HL-60 (cell line): ENCODE measurements at regions not wholly inside any gene's neighbourhood (a gene's known extent, or its start where the extent isn't known, plus 50 kb on each side); places are given as distances from the start of the nearest gene placed in this dataset.

Experiments
- GABPA ChIP-seq: IDR thresholded peaks from 2 replicates; pipeline ENCODE4 v1.6.1; 2012; ENCODE audit warnings: low read depth
- POLR2AphosphoS5 ChIP-seq: IDR thresholded peaks from 2 replicates; pipeline ENCODE4 v1.6.1; 2012; ENCODE audit warnings: low read depth
- SPI1 ChIP-seq: IDR thresholded peaks from 2 replicates; pipeline ENCODE4 v1.6.1; 2012; ENCODE audit warnings: low read depth, mild to moderate bottlenecking, borderline replicate concordance
- TF ChIP-seq, protein P1 (sequence below): IDR thresholded peaks from one replicate; pipeline ENCODE4 v1.5.1; 2011; ENCODE audit warnings: low read length, control low read depth, inconsistent platforms; ENCODE audit not compliant: insufficient read depth
- TF ChIP-seq, protein P2 (sequence below): IDR thresholded peaks from 2 replicates; pipeline ENCODE4 v1.6.1; 2012; ENCODE audit warnings: low read depth; ENCODE audit not compliant: insufficient replicate concordance

DNA sequence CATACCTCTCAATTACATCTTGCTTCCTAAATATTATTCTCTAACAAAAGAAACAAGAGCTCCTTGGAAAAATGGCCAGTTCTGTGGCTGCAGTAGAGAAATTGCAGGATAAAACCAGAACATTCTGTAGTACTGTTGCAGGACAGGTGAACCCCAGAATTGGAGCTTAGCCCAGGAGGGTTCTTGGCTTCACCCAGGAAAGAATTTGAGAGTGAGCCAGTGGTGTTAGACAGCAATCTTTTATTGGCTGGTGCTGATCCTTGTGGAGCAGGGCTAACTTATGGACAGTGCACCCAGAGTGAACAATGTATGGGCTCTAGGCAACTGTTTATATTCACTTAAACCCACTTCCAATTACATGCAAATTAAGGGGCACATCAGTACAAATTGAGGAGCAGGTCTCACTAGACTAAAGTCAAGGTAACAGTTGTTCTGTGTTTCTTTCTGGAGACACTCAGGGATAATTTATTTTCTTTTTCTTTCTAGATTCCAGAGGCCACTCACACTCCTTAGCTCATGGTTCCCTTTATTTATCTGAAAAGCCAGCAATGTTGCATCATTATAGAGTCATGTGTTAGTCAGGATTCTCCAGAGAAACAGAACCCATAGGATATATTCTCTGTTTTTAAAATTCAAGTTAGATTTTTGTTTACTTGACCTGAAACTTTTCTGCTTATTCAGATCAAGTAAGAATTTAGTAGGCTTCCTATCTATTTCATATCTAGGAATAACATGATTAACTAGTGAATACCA lies 348.1 kb downstream of the CCDC85A start:
- TF ChIP-seq, protein P1, sequence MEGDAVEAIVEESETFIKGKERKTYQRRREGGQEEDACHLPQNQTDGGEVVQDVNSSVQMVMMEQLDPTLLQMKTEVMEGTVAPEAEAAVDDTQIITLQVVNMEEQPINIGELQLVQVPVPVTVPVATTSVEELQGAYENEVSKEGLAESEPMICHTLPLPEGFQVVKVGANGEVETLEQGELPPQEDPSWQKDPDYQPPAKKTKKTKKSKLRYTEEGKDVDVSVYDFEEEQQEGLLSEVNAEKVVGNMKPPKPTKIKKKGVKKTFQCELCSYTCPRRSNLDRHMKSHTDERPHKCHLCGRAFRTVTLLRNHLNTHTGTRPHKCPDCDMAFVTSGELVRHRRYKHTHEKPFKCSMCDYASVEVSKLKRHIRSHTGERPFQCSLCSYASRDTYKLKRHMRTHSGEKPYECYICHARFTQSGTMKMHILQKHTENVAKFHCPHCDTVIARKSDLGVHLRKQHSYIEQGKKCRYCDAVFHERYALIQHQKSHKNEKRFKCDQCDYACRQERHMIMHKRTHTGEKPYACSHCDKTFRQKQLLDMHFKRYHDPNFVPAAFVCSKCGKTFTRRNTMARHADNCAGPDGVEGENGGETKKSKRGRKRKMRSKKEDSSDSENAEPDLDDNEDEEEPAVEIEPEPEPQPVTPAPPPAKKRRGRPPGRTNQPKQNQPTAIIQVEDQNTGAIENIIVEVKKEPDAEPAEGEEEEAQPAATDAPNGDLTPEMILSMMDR = no peak
- TF ChIP-seq GABPA = no peak
- no peak for TF ChIP-seq POLR2AphosphoS5
- TF ChIP-seq, protein P2, sequence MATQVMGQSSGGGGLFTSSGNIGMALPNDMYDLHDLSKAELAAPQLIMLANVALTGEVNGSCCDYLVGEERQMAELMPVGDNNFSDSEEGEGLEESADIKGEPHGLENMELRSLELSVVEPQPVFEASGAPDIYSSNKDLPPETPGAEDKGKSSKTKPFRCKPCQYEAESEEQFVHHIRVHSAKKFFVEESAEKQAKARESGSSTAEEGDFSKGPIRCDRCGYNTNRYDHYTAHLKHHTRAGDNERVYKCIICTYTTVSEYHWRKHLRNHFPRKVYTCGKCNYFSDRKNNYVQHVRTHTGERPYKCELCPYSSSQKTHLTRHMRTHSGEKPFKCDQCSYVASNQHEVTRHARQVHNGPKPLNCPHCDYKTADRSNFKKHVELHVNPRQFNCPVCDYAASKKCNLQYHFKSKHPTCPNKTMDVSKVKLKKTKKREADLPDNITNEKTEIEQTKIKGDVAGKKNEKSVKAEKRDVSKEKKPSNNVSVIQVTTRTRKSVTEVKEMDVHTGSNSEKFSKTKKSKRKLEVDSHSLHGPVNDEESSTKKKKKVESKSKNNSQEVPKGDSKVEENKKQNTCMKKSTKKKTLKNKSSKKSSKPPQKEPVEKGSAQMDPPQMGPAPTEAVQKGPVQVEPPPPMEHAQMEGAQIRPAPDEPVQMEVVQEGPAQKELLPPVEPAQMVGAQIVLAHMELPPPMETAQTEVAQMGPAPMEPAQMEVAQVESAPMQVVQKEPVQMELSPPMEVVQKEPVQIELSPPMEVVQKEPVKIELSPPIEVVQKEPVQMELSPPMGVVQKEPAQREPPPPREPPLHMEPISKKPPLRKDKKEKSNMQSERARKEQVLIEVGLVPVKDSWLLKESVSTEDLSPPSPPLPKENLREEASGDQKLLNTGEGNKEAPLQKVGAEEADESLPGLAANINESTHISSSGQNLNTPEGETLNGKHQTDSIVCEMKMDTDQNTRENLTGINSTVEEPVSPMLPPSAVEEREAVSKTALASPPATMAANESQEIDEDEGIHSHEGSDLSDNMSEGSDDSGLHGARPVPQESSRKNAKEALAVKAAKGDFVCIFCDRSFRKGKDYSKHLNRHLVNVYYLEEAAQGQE = no peak
- no peak for TF ChIP-seq SPI1
